Panc1 (cell line): ENCODE measurements at regions not wholly inside any gene's neighbourhood (a gene's known extent, or its start where the extent isn't known, plus 50 kb on each side); places are given as distances from the start of the nearest gene placed in this dataset.

Source experiments
- POLR2AphosphoS5 ChIP-seq: IDR thresholded peaks from 2 replicates; pipeline ENCODE4 v1.6.1; 2012; ENCODE audit warnings: mild to moderate bottlenecking, low read depth, low read length, moderate library complexity
- SIN3A ChIP-seq: IDR thresholded peaks from 2 replicates; pipeline ENCODE4 v1.6.1; 2012; ENCODE audit warnings: low read depth, mild to moderate bottlenecking, low read length, moderate library complexity, borderline replicate concordance; ENCODE audit not compliant: insufficient read depth
- TF ChIP-seq, protein P1 (sequence below): fragments of 450-650 bp; IDR thresholded peaks from 2 replicates; pipeline ENCODE4 v1.5.1; 2017; ENCODE audit warnings: mild to moderate bottlenecking

DNA sequence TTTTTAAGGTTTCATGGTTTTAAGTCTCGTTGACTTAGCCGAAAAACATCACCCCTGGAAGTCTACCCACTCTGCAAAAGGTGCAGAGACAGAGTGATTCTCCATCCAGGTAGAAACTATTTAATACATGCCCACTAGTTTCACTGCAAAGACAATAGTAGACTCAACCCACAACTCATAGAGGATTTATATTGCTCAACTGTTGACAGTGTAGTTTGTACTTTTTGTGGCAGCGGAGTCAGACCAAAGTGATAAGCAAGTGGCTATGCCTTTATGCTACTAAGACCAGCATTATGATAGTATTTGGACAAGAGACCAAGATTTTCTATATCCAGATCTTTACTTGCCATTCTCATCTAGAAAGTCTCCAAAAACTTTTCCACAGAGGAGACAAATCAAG, 98.8 kb upstream of the ZBTB20 start:
- TF ChIP-seq, protein P1, sequence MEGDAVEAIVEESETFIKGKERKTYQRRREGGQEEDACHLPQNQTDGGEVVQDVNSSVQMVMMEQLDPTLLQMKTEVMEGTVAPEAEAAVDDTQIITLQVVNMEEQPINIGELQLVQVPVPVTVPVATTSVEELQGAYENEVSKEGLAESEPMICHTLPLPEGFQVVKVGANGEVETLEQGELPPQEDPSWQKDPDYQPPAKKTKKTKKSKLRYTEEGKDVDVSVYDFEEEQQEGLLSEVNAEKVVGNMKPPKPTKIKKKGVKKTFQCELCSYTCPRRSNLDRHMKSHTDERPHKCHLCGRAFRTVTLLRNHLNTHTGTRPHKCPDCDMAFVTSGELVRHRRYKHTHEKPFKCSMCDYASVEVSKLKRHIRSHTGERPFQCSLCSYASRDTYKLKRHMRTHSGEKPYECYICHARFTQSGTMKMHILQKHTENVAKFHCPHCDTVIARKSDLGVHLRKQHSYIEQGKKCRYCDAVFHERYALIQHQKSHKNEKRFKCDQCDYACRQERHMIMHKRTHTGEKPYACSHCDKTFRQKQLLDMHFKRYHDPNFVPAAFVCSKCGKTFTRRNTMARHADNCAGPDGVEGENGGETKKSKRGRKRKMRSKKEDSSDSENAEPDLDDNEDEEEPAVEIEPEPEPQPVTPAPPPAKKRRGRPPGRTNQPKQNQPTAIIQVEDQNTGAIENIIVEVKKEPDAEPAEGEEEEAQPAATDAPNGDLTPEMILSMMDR = no peak
- TF ChIP-seq POLR2AphosphoS5 (no peak), SIN3A (no peak)
